WTC11 (cell line): ENCODE measurements at regions not wholly inside any gene's neighbourhood (a gene's known extent, or its start where the extent isn't known, plus 50 kb on each side); places are given as distances from the start of the nearest gene placed in this dataset.

Experiments used
- ATAC-seq: fragments of 200-7000 bp; cut with Tn5 transposase; 2 replicates; pipeline ENCODE4 v1.10.0; 2021; ENCODE audit warnings: mild to moderate bottlenecking, moderate library complexity
- CTCF ChIA-PET: fragments of 300-600 bp; sonication (Branson Sonifier 250); formaldehyde crosslinking; loops from one replicate; lab custom pipeline; 2021; ENCODE audit warnings: antibody characterized with exemption; lab: Charles Lee
- POLR2A ChIA-PET: fragments of 350-600 bp; sonication (Branson Sonifier 250); formaldehyde crosslinking; loops from one replicate; lab custom pipeline; 2021; ENCODE audit warnings: antibody characterized with exemption; lab: Charles Lee
- DNase-seq: peaks from one replicate; pipeline ENCODE4 v3.0.0; 2021; ENCODE audit warnings: low spot score
- H3K27ac Mint-ChIP-seq: 2 replicates; pipeline ENCODE4 v1.8.0; 2021; ENCODE audit warnings: mixed read lengths
- H3K27me3 Mint-ChIP-seq: 2 replicates; pipeline ENCODE4 v1.8.0; 2021; ENCODE audit warnings: low read depth, mild to moderate bottlenecking, moderate library complexity, mixed read lengths
- H3K36me3 Mint-ChIP-seq: 2 replicates; pipeline ENCODE4 v1.8.0; 2021; ENCODE audit warnings: mixed read lengths
- H3K4me1 Mint-ChIP-seq: 2 replicates; pipeline ENCODE4 v1.8.0; 2022; ENCODE audit warnings: mixed read lengths
- H3K4me3 Mint-ChIP-seq: 2 replicates; pipeline ENCODE4 v1.8.0; 2021; ENCODE audit warnings: mild to moderate bottlenecking, moderate library complexity, mixed read lengths
- H3K9me3 Mint-ChIP-seq: 2 replicates; pipeline ENCODE4 v1.8.0; 2021; ENCODE audit warnings: mixed read lengths
- AFF4 ChIP-seq: sonication (generic); formaldehyde crosslinking; IDR thresholded peaks from 2 replicates; pipeline ENCODE4 v1.8.1; 2023; ENCODE audit warnings: mild to moderate bottlenecking, missing genetic modification reagents, borderline replicate concordance
- CREM ChIP-seq: sonication (generic); formaldehyde crosslinking; IDR thresholded peaks from 2 replicates; pipeline ENCODE4 v1.8.1; 2022; ENCODE audit warnings: mild to moderate bottlenecking, missing genetic modification reagents, moderate library complexity
- CTCF ChIP-seq: fragments of 200-600 bp; IDR thresholded peaks from 2 replicates; pipeline ENCODE4 v1.8.0; 2022; ENCODE audit warnings: antibody characterized with exemption
- FOXP1 ChIP-seq: sonication (generic); formaldehyde crosslinking; IDR thresholded peaks from 2 replicates; pipeline ENCODE4 v1.8.0; 2022; ENCODE audit warnings: missing genetic modification reagents, mild to moderate bottlenecking, moderate library complexity, borderline replicate concordance
- FOXP4 ChIP-seq: sonication (generic); formaldehyde crosslinking; IDR thresholded peaks from 2 replicates; pipeline ENCODE4 v1.8.0; 2022; ENCODE audit warnings: mild to moderate bottlenecking, missing genetic modification reagents
- GTF2I ChIP-seq: fragments of 250-450 bp; sonication (Bioruptor Pico); conservative IDR thresholded peaks from 2 replicates; pipeline ENCODE4 v1.4.0; 2021; ENCODE audit warnings: mild to moderate bottlenecking
- HMGXB4 ChIP-seq: sonication (generic); formaldehyde crosslinking; IDR thresholded peaks from 2 replicates; pipeline ENCODE4 v1.8.1; 2023; ENCODE audit warnings: mild to moderate bottlenecking, moderate library complexity, missing genetic modification reagents
- KAT7 ChIP-seq: sonication (generic); formaldehyde crosslinking; IDR thresholded peaks from 2 replicates; pipeline ENCODE4 v1.8.1; 2023; ENCODE audit warnings: missing genetic modification reagents, mild to moderate bottlenecking, borderline replicate concordance
- MAX ChIP-seq: sonication (generic); formaldehyde crosslinking; IDR thresholded peaks from 2 replicates; pipeline ENCODE4 v1.8.0; 2022; ENCODE audit warnings: mild to moderate bottlenecking, missing genetic modification reagents
- MLX ChIP-seq: sonication (generic); formaldehyde crosslinking; IDR thresholded peaks from 2 replicates; pipeline ENCODE4 v1.8.1; 2023; ENCODE audit warnings: mild to moderate bottlenecking, missing genetic modification reagents, moderate library complexity
- NFATC4 ChIP-seq: fragments of 250-450 bp; sonication (Bioruptor Pico); IDR thresholded peaks from 2 replicates; pipeline ENCODE4 v1.9.0; 2021; ENCODE audit warnings: mild to moderate bottlenecking
- PRRX2 ChIP-seq: fragments of 250-450 bp; sonication (Bioruptor Pico); IDR thresholded peaks from 2 replicates; pipeline ENCODE4 v1.8.0; 2021; ENCODE audit warnings: mild to moderate bottlenecking
- TEAD1 ChIP-seq: sonication (generic); formaldehyde crosslinking; IDR thresholded peaks from 2 replicates; pipeline ENCODE4 v1.8.0; 2022; ENCODE audit warnings: mild to moderate bottlenecking, missing genetic modification reagents
- ZNF121 ChIP-seq: sonication (generic); formaldehyde crosslinking; IDR thresholded peaks from 2 replicates; pipeline ENCODE4 v1.8.0; 2023; ENCODE audit warnings: missing genetic modification reagents
- ZNF423 ChIP-seq: fragments of 250-450 bp; sonication (Bioruptor Pico); IDR thresholded peaks from 2 replicates; pipeline ENCODE4 v2.1.2; 2022; ENCODE audit warnings: mild to moderate bottlenecking, moderate library complexity

- CTCF ChIA-PET = interaction anchor here (1.0 to 1.6 kb wide), 8 partner anchors 16 to 188 kb away, joined by 3 to 7 read pairs (median 4); no protein-coding TSS in a partner anchor
- peaks cover 48% of the 10 kb centered on the region for H3K4me1 Mint-ChIP-seq
- 0 out of 2 replicates have a peak, but pooled peaks cover 4% of the 10 kb centered on the region for H3K36me3 Mint-ChIP-seq
- POLR2A ChIA-PET = no interaction called here
- 0 out of 2 replicates have a peak overlapping the region, but pooled peaks have one; percentile 10 for H3K4me3 Mint-ChIP-seq
- H3K9me3 Mint-ChIP-seq = no peaks in the 10 kb centered on the region
- no peaks in the 10 kb centered on the region for H3K27me3 Mint-ChIP-seq
- DNase-seq (no peak), ATAC-seq (peak; percentile 19; the same call in 1 of the 2 replicates)
- TF ChIP-seq CREM (CRISPR knock-in tag) = 0 out of 2 replicates have a peak, but pooled peaks have one; percentile 27
- no peak for TF ChIP-seq MLX (CRISPR knock-in tag)
- TF ChIP-seq NFATC4 (CRISPR knock-in tag) = no peak
- TF ChIP-seq AFF4 (CRISPR knock-in tag) = no peak
- no peak for TF ChIP-seq KAT7 (CRISPR knock-in tag)
- no peak for TF ChIP-seq TEAD1
- TF ChIP-seq HMGXB4 (CRISPR knock-in tag) = 0 out of 2 replicates have a peak, but pooled peaks have one; percentile 5
- TF ChIP-seq FOXP1 = no peak
- H3K27ac Mint-ChIP-seq = no peak overlapping the region
Measured at GRCh38 chr16:85302848-85303353, 190.6 kb upstream of the CIBAR2 start.

- CTCF ChIA-PET = interaction anchor here (1.1 to 2.0 kb wide), 2 partner anchors 31 to 347 kb away, joined by 3 to 10 read pairs; no protein-coding TSS in a partner anchor
- no peaks in the 10 kb centered on the region for H3K9me3 Mint-ChIP-seq
- POLR2A ChIA-PET = no interaction called here
- H3K27ac Mint-ChIP-seq = no peak overlapping the region
- TF ChIP-seq MAX (no peak), FOXP4 (CRISPR knock-in tag) (no peak), HMGXB4 (CRISPR knock-in tag) (peak; percentile 37; the same call in 1 of the 2 replicates), GTF2I (CRISPR knock-in tag) (peak; percentile 79), CTCF (peak; percentile 98), ZNF121 (CRISPR knock-in tag) (peak; percentile 57; the same call in 1 of the 2 replicates), ZNF423 (peak; percentile 54; the same call in 1 of the 2 replicates), PRRX2 (peak; percentile 72; the same call in 1 of the 2 replicates)
- DNase-seq (peak; percentile 81), ATAC-seq (peak; percentile 76)
- H3K27me3 Mint-ChIP-seq = no peaks in the 10 kb centered on the region
- 0 out of 2 replicates have a peak overlapping the region, but pooled peaks have one; percentile 10 for H3K4me3 Mint-ChIP-seq
- H3K4me1 Mint-ChIP-seq = peaks cover 53% of the 10 kb centered on the region
- H3K36me3 Mint-ChIP-seq = 0 out of 2 replicates have a peak, but pooled peaks cover 4% of the 10 kb centered on the region
Measured at GRCh38 chr16:85303354-85303883, 191.1 kb upstream of the CIBAR2 start.
